ENCODE measurements at regions not wholly inside any gene's neighbourhood (a gene's known extent, or its start where the extent isn't known, plus 50 kb on each side); places are given as distances from the start of the nearest gene placed in this dataset.

- TF ChIP-seq CTCF (IDR thresholded peaks at IDR 0.05; ENCODE audit: low read depth, low read length): no peak
- TF ChIP-seq POLR2A (IDR thresholded peaks at IDR 0.05; ENCODE audit: extremely low read depth, insufficient read length): no peak
Observed at GRCh38 chr5:174457141-174457678, 267.2 kb upstream of the MSX2 start.
